NB4 (cell line): ENCODE measurements at regions not wholly inside any gene's neighbourhood (a gene's known extent, or its start where the extent isn't known, plus 50 kb on each side); places are given as distances from the start of the nearest gene placed in this dataset.

Experiments
- DNase-seq: peaks from one replicate; pipeline ENCODE4 v3.0.0; 2010; ENCODE audit warnings: low read depth
- H3K4me3 ChIP-seq: one replicate; pipeline ENCODE4 v1.5.1; 2011; ENCODE audit warnings: mild to moderate bottlenecking, low read depth, low read length, moderate library complexity
- CTCF ChIP-seq: IDR thresholded peaks from one replicate; pipeline ENCODE4 v1.5.1; 2012; ENCODE audit warnings: low read depth, low read length
- MYC ChIP-seq: IDR thresholded peaks from 2 replicates; pipeline ENCODE4 v1.6.1; 2011; ENCODE audit warnings: low read depth, low read length
- POLR2A ChIP-seq: IDR thresholded peaks from 2 replicates; pipeline ENCODE4 v1.6.1; 2011; ENCODE audit warnings: mild to moderate bottlenecking; ENCODE audit not compliant: insufficient read length; ENCODE audit errors: extremely low read depth
- TF ChIP-seq, protein P1 (sequence below): IDR thresholded peaks from 2 replicates; pipeline ENCODE4 v1.6.1; 2011; ENCODE audit warnings: low read depth, low read length

DNA sequence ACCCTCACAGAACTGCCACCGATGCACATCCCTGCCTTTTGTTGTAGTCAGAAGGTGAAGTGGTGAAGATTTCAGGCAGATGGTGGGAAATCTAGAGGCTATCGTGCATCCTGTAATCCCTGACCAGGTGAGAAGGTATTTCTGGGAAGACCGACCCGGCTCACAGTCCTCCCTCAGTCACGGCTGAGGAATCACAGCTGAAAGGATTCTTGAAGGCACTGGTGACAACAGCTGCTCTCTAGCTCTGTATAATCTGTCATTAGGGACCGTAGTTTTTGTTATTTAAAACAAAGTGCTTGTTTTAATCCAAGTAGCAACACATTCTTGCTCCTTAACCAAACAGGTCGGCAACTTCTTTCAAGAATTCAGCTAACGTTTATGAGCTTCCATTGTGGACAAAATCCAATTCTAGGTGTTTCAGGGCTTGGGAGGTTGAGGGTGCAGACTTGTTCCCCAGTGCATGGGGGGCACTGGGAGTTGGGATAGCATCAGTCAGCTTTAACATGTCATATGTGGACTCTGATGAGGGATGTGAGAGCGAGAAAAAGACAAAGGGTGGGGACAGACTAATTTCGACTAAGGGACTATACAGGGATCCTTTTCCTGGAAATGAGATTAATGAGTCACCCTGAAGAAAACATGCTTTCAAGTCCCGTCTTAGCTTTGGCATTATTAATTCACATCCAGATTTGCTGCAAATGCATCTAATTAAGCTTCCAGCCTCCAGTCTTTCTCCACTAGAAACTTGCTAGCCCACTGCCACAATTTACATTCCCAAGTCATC is 141.0 kb upstream of the RASGRP1 start:
- H3K4me3 ChIP-seq, result no peak overlapping the region
- no peak for TF ChIP-seq CTCF
- TF ChIP-seq POLR2A, result no peak
- TF ChIP-seq, protein P1, sequence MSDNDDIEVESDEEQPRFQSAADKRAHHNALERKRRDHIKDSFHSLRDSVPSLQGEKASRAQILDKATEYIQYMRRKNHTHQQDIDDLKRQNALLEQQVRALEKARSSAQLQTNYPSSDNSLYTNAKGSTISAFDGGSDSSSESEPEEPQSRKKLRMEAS, result no peak
- TF ChIP-seq MYC, result no peak
- DNase-seq, result no peak

DNA sequence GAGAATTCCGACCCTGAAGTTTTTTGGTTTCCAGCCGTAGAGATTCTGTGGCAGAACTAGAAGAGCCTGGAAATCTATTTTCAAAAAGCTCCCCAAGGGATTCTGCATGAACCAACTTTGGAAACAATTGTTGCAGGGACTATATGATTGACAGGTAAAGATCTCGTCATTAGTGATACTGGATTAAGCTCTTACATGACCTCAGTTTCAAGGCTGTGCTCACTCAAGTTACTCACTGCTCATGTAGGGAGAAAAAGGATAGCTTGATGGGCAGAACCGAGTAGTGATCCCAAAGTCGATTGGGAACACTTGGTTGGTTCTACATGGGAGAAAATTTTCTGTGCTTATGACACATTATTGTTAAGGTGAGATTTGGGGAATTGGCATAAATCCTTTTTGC is 142.3 kb upstream of the RASGRP1 start:
- no peak for DNase-seq
- H3K4me3 ChIP-seq, result no peak overlapping the region
- no peak for TF ChIP-seq CTCF
- TF ChIP-seq, protein P1, result no peak
- no peak for TF ChIP-seq MYC
- no peak for TF ChIP-seq POLR2A

- peak; percentile 57 for DNase-seq
- no peak overlapping the region for H3K4me3 ChIP-seq
- TF ChIP-seq MYC, result no peak
- TF ChIP-seq CTCF, result peak; percentile 63
Observed at GRCh38 chr15:38707802-38708671, 143.4 kb upstream of the RASGRP1 start.

DNA sequence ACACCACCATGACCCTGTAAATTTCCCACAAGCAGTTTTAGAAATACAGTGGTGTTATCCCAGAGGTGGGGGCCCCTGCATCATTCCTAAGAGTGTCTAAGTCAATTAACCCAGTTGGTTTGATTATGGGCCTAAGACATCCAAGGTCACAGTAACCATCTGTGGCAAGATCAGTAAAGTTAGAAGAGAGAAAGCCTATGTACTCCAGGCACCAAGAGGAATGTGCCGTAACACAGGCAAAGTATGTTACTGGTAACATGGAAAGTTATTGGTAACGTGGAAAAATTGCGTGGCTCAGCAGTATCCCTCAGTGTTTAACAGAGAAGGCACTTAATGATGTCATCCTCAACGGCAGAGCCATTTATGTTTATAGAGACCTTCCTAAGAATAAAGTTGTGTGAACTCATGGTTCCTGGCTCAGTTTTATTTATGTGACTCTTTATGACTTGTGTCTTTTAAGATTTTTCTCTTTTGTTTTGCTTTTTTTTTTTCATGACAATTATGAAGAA is 144.1 kb upstream of the RASGRP1 start:
- TF ChIP-seq POLR2A (no peak), MYC (no peak), CTCF (no peak)
- TF ChIP-seq, protein P1, result no peak
- H3K4me3 ChIP-seq, result no peak overlapping the region
- DNase-seq, result no peak

- DNase-seq, result no peak
- no peak for TF ChIP-seq CTCF
- H3K4me3 ChIP-seq, result no peak overlapping the region
Observed at GRCh38 chr15:38709196-38709595, 144.6 kb upstream of the RASGRP1 start.
